ENCODE measurements at regions not wholly inside any gene's neighbourhood (a gene's known extent, or its start where the extent isn't known, plus 50 kb on each side); places are given as distances from the start of the nearest gene placed in this dataset.

GRCh38 chr12:118645219-118645618 lies 268.9 kb downstream of the SUDS3 start (continued):
- TF ChIP-seq, protein P1, sequence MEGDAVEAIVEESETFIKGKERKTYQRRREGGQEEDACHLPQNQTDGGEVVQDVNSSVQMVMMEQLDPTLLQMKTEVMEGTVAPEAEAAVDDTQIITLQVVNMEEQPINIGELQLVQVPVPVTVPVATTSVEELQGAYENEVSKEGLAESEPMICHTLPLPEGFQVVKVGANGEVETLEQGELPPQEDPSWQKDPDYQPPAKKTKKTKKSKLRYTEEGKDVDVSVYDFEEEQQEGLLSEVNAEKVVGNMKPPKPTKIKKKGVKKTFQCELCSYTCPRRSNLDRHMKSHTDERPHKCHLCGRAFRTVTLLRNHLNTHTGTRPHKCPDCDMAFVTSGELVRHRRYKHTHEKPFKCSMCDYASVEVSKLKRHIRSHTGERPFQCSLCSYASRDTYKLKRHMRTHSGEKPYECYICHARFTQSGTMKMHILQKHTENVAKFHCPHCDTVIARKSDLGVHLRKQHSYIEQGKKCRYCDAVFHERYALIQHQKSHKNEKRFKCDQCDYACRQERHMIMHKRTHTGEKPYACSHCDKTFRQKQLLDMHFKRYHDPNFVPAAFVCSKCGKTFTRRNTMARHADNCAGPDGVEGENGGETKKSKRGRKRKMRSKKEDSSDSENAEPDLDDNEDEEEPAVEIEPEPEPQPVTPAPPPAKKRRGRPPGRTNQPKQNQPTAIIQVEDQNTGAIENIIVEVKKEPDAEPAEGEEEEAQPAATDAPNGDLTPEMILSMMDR (conservative IDR thresholded peaks at IDR 0.05; ENCODE audit: low read depth in 2 of 2): no peak
- TF ChIP-seq NANOG (IDR thresholded peaks at IDR 0.05; ENCODE audit: borderline replicate concordance): no peak

GRCh38 chr12:118649765-118650585 lies 273.6 kb downstream of the SUDS3 start:
- Histone ChIP-seq H3K36me3 (ENCODE audit: insufficient read depth) (no peaks in the 10 kb centered on the region), H3K27me3 (ENCODE audit: insufficient read depth) (no peaks in the 10 kb centered on the region), H3K4me2 (no peak overlapping the region), H2AFZ (no peak overlapping the region), H3K79me2 (replicated peaks; ENCODE audit: insufficient read depth) (no peaks in the 10 kb centered on the region), H3K4me3 (no peak overlapping the region), H3K27ac (ENCODE audit: low read depth) (no peak overlapping the region), H4K20me1 (replicated peaks; ENCODE audit: insufficient read depth) (no peaks in the 10 kb centered on the region), H3F3A (replicated peaks; ENCODE audit: low read depth) (no peaks in the 10 kb centered on the region), H3K4me1 (ENCODE audit: insufficient read depth) (0 out of 2 replicates have a peak, but pooled peaks cover 3% of the 10 kb centered on the region), H3K9me2 (ENCODE audit: insufficient read depth) (peaks cover 11% of the 10 kb centered on the region)
- Mint-ChIP-seq H3K36me3 (ENCODE audit: low read depth) (no peaks in the 10 kb centered on the region), H3K27me3 (ENCODE audit: insufficient read depth, low read depth, poor library complexity) (no peaks in the 10 kb centered on the region), H3K4me1 (no peaks in the 10 kb centered on the region), H3K4me3 (no peak overlapping the region), H3K9me3 (no peaks in the 10 kb centered on the region; the same call in 2 of the 3 replicates), H3K27ac (no peak overlapping the region)
- ATAC-seq (no peak), DNase-seq (ENCODE audit: low spot score) (no peak)
- TF ChIP-seq, protein P2, sequence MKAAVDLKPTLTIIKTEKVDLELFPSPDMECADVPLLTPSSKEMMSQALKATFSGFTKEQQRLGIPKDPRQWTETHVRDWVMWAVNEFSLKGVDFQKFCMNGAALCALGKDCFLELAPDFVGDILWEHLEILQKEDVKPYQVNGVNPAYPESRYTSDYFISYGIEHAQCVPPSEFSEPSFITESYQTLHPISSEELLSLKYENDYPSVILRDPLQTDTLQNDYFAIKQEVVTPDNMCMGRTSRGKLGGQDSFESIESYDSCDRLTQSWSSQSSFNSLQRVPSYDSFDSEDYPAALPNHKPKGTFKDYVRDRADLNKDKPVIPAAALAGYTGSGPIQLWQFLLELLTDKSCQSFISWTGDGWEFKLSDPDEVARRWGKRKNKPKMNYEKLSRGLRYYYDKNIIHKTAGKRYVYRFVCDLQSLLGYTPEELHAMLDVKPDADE (IDR thresholded peaks at IDR 0.05): no peak
- no peak for TF ChIP-seq EZH2phosphoT487 (IDR thresholded peaks at IDR 0.05; ENCODE audit: unreplicated experiment)
- TF ChIP-seq POLR2AphosphoS5 (IDR thresholded peaks at IDR 0.05; ENCODE audit: low read depth): no peak
- TF ChIP-seq, protein P3, sequence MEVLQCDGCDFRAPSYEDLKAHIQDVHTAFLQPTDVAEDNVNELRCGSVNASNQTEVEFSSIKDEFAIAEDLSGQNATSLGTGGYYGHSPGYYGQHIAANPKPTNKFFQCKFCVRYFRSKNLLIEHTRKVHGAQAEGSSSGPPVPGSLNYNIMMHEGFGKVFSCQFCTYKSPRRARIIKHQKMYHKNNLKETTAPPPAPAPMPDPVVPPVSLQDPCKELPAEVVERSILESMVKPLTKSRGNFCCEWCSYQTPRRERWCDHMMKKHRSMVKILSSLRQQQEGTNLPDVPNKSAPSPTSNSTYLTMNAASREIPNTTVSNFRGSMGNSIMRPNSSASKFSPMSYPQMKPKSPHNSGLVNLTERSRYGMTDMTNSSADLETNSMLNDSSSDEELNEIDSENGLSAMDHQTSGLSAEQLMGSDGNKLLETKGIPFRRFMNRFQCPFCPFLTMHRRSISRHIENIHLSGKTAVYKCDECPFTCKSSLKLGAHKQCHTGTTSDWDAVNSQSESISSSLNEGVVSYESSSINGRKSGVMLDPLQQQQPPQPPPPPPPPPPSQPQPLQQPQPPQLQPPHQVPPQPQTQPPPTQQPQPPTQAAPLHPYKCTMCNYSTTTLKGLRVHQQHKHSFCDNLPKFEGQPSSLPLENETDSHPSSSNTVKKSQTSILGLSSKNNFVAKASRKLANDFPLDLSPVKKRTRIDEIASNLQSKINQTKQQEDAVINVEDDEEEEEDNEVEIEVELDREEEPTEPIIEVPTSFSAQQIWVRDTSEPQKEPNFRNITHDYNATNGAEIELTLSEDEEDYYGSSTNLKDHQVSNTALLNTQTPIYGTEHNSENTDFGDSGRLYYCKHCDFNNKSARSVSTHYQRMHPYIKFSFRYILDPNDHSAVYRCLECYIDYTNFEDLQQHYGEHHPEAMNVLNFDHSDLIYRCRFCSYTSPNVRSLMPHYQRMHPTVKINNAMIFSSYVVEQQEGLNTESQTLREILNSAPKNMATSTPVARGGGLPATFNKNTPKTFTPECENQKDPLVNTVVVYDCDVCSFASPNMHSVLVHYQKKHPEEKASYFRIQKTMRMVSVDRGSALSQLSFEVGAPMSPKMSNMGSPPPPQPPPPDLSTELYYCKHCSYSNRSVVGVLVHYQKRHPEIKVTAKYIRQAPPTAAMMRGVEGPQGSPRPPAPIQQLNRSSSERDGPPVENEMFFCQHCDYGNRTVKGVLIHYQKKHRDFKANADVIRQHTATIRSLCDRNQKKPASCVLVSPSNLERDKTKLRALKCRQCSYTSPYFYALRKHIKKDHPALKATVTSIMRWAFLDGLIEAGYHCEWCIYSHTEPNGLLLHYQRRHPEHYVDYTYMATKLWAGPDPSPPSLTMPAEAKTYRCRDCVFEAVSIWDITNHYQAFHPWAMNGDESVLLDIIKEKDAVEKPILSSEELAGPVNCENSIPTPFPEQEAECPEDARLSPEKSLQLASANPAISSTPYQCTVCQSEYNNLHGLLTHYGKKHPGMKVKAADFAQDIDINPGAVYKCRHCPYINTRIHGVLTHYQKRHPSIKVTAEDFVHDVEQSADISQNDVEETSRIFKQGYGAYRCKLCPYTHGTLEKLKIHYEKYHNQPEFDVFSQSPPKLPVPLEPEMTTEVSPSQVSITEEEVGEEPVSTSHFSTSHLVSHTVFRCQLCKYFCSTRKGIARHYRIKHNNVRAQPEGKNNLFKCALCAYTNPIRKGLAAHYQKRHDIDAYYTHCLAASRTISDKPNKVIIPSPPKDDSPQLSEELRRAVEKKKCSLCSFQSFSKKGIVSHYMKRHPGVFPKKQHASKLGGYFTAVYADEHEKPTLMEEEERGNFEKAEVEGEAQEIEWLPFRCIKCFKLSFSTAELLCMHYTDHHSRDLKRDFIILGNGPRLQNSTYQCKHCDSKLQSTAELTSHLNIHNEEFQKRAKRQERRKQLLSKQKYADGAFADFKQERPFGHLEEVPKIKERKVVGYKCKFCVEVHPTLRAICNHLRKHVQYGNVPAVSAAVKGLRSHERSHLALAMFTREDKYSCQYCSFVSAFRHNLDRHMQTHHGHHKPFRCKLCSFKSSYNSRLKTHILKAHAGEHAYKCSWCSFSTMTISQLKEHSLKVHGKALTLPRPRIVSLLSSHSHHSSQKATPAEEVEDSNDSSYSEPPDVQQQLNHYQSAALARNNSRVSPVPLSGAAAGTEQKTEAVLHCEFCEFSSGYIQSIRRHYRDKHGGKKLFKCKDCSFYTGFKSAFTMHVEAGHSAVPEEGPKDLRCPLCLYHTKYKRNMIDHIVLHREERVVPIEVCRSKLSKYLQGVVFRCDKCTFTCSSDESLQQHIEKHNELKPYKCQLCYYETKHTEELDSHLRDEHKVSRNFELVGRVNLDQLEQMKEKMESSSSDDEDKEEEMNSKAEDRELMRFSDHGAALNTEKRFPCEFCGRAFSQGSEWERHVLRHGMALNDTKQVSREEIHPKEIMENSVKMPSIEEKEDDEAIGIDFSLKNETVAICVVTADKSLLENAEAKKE (CRISPR knock-in tag; IDR thresholded peaks at IDR 0.05): no peak
- TF ChIP-seq, protein P1 (conservative IDR thresholded peaks at IDR 0.05; ENCODE audit: low read depth in 2 of 2): no peak
- TF ChIP-seq STAT1 (IDR thresholded peaks at IDR 0.05; ENCODE audit: unreplicated experiment): no peak
- no peak for TF ChIP-seq CREB1 (CRISPR knock-in tag; IDR thresholded peaks at IDR 0.05; ENCODE audit: low read depth)
- no peak for TF ChIP-seq NANOG (IDR thresholded peaks at IDR 0.05; ENCODE audit: borderline replicate concordance)
- TF ChIP-seq EZH2 (IDR thresholded peaks at IDR 0.05; ENCODE audit: low read depth, unreplicated experiment): no peak

All from GM23338 (cell line).